Stimulated activated CD8-positive, alpha-beta memory T cell treated with anti-CD3 and anti-CD28 coated beads, Interleukin-7, amount 100 ng/mL, for 4 hours (primary cell): ENCODE measurements at regions not wholly inside any gene's neighbourhood (a gene's known extent, or its start where the extent isn't known, plus 50 kb on each side); places are given as distances from the start of the nearest gene placed in this dataset.

ENCODE experiments used
- DNase-seq, 2 donors: peaks; one replicate each; pipeline ENCODE4 v3.0.0-alpha.2; 2020; ENCODE audit warnings: low read depth in 2 of 2

GRCh38 chr5:155406815-155407214, 393.3 kb downstream of the KIF4B start:
- DNase-seq = no peak

GRCh38 chr5:155408465-155408864, 394.9 kb downstream of the KIF4B start:
- DNase-seq = no peak

GRCh38 chr5:155416765-155417164, 403.2 kb downstream of the KIF4B start:
- DNase-seq = no peak

GRCh38 chr5:155418960-155419579, 405.5 kb downstream of the KIF4B start:
- DNase-seq = no peak

DNA sequence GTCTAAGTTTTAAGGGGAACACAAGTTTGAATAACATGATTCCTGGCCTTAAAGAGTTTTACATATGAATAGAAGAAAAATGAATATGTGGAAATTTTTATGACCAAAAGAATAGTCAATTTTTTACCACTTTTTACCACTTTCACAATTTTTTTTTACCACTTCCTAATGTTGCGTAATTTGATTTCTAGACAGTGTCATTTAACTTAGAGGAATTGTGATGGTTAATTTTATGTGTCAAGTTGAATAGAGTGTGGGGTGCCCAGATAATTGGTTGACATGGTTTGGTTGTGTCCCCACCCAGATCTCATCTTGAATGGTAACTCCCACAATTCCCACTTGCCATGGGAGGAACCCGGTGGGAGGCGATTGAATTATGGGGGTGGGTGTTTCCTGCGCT, 416.6 kb downstream of the KIF4B start:
- no peak for DNase-seq

GRCh38 chr5:155434267-155434666, 420.7 kb downstream of the KIF4B start:
- DNase-seq = no peak

GRCh38 chr5:155434681-155435080, 421.1 kb downstream of the KIF4B start:
- no peak for DNase-seq

GRCh38 chr5:155441849-155442248, 428.3 kb downstream of the KIF4B start:
- no peak for DNase-seq

DNA sequence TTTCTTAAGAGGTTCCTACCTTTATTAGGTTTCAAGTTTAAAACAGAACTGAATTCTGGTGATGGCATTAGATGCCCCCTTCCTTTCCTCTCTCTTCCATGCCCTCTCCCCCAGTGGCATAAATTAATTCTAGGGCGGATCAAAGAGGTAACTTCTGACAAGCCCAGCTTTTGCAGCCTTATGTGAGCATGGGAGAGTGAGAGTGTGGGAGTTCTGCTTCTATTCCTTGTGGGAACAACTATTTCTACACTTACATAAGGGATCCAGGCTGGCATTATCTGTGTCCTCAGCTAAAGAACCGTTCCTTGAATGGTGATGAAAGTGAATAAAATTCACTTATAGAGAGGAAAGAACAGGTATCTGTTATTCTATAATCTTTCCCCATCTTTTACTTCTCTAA, 437.6 kb downstream of the KIF4B start:
- DNase-seq = no peak

DNA sequence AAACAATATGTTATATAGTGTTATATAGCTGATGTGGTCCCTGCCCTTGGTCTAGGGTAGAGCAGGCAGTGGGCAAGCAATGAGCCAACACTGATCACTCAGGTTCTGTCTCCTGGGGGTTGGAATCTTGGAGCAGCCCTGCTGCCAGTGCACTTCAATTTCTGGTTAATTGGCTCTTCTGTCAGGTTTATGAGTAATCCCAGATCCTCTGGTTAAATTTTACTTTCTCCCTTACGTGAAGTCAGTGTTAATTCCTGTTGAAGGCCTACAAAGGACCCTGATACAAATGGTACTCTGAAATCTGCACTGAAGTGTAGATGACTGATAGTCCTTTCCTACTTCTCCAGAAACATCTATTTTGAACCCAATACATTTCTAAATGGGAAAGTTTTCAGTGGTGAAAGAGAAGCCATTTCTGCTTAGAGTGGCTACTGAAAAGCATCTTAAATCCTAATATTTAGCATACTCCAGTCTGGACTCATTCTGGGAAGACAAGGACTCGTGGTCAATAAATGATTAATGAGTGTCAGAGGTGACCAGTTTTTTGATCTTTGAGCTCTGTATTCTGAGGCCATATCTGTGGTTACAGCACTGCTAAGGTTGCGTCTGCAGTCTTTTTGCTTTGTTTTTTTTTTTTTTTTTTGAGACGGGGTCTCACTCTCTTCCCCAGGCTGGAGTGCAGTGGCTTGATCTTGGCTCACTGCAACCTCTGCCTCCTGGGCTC, 442.4 kb downstream of the KIF4B start:
- DNase-seq = no peak

DNA sequence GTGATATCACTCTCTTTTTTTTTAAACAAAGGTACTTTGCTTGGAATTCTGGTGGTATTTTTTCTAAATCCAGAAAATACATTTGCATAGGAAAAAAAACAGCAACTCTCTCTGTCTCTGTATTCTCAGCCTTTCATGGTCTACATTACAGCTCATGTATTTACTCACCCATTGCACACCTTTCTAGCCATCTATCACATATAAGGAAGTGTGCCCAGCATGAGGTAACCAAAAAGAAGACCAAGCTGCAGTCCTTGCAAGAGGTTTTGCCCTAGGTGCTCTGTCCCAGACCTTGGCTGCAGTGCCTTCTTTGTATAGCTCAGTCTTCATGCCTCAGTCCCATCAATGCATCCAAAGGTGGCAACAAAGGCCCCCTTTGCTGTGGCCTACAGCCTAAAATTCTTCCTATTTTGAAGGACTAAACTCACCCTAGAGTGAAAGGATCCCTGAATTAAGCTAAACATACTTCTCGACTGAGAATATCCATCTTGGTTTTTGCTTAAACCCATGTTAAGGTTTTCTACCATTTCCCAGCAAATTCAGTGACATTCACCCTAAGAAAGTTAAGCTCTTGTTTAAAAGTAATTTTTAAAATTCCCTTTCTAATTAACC, 446.4 kb downstream of the KIF4B start:
- no peak for DNase-seq

DNA sequence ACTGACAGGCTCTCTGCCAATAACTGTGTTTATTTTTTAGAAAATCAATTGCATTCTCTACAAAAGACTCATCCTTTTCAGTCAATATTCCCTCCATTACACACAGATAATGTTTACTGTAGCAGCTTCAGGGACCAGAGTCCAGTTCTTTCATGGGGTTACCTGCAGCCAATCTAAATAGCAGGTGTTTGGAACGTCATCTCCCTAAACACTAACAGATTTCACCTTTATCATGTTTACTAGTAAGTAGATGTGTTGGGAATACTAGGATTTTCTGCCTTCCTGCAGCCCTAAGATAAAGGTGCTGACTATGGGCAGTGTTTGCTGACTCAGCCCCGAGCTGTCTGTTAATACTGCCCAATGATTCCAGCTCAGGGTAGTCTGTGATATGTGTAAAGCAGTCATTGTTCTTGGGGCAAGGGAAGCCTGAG, 447.0 kb downstream of the KIF4B start:
- DNase-seq = no peak

DNA sequence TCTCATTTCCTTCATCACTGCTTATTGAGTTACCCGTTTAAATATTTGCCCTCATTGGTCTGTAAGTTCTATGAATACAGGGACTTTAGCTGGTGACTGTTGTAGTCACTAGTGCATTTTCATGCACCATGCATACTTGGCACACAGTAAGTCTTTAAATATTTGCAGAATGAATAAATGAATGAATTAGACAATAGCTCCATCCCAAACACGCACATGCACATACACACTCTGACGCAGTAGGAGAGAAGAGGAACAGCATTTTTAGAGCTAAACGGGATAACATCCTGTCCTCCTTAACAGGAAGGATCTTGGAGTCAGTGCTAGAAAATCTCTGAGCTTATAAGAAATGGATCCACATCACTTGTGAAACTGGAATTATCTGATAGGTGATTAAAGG, 447.7 kb downstream of the KIF4B start:
- DNase-seq = no peak

- DNase-seq = no peak
Measured at GRCh38 chr5:155466851-155467250, 453.3 kb downstream of the KIF4B start.

- no peak for DNase-seq
Measured at GRCh38 chr5:155471027-155471426, 457.5 kb downstream of the KIF4B start.

DNA sequence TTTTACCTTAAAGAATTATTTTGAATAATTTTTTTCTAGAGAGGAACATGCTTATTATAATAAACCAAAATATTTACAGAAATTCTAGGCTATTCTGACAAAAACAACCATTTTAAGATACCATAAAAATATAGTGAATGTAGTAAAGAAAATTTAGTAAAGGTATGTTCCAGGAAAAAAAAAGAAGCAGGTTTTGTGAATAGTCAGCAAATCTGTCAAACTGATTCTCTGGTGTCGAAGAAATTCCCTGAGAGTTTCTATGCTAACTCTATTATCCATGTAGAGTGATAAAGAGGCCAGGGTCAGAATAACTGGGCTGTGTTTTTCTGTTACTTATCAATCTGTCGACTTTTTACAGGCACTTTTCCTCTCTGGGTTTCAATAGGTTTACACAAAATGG, 459.2 kb downstream of the KIF4B start:
- no peak for DNase-seq

DNA sequence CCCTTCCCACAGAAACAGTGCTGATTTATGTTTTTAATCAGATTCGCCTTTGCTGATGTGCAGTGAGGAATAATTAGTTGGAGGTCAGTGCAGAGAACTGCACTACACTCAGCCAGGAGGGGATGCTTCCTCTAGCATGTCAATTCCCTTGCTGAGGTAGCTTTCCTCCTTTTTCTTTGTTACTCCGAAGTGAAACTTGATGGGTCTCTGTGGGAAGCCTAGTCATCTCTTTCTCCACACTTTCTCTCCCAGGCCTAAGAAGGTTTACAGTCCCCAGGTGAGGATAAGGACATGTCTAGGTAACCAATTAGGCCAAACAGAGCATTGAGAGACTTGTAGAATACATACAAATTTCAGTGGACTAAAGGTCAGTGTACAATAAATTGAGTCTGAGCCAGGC, 461.8 kb downstream of the KIF4B start:
- DNase-seq = no peak

- no peak for DNase-seq
Measured at GRCh38 chr5:155480731-155481131, 467.2 kb downstream of the KIF4B start.

- no peak for DNase-seq
Measured at GRCh38 chr5:155481182-155481581, 467.6 kb downstream of the KIF4B start.

- DNase-seq = no peak
Measured at GRCh38 chr5:155482428-155482827, 468.9 kb downstream of the KIF4B start.

GRCh38 chr5:155485386-155485785, 471.8 kb downstream of the KIF4B start:
- DNase-seq = no peak

DNA sequence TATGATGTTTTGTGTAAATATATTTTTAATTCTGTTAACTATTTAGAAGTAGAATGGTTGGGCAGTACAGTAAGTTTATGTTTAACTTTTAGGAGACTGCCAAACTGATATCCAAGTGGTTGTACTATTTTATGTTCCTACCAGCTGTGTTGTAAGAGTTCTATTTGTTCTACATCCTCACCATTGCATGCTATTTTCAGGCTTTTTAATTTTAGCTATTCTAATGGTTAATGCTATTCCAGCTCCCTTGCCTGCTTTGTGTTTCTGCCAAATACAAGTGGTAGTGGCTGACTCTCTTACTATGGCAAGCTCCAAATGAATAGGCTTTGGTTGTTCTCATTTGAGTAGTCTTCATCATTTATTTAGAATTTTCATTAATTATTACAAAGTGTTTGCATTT, 476.4 kb downstream of the KIF4B start:
- no peak for DNase-seq

DNA sequence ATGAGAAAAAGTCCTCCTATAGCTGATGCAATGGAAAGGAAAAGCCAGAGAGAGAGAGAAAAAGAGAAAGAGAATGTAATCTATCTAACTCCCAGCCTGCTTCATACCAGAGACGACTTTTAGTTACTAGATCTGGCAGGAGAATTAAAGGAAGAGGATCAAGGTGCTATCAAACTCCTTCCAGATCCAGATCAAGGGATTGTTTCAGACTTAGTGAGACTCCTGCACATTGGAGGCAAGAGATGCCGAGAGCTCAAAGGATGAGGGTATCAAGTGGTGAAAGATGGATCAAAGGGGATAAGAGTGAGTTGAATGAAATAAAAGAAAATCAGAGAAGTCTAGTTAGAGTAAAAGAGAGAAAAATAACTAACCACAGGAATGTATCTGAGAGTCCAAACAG, 478.6 kb downstream of the KIF4B start:
- DNase-seq = no peak
